Osteoblast (primary cell): ENCODE measurements at regions not wholly inside any gene's neighbourhood (a gene's known extent, or its start where the extent isn't known, plus 50 kb on each side); places are given as distances from the start of the nearest gene placed in this dataset. TPM values are rescaled to one million over a fixed set of nuclear protein-coding genes. Genes with fewer than 3 reads are reported as not detected.

Source experiments
- DNase-seq: peaks from one replicate; pipeline ENCODE4 v3.0.0; 2011; ENCODE audit warnings: low spot score, mixed read lengths; ENCODE audit not compliant: insufficient read length; ENCODE audit errors: missing footprints
- H2AFZ ChIP-seq: 2 replicates; pipeline ENCODE4 v1.6.0; 2011; ENCODE audit warnings: mild to moderate bottlenecking, low read length
- H3K27ac ChIP-seq: 2 replicates; pipeline ENCODE4 v1.5.1; 2011; ENCODE audit warnings: mild to moderate bottlenecking, low read depth, low read length, moderate library complexity
- H3K27me3 ChIP-seq: 2 replicates; pipeline ENCODE4 v1.6.0; 2012; ENCODE audit warnings: mild to moderate bottlenecking, control low read depth, inconsistent platforms, low read length, moderate library complexity; ENCODE audit not compliant: insufficient read depth
- H3K36me3 ChIP-seq: 2 replicates; pipeline ENCODE4 v1.5.1; 2011; ENCODE audit warnings: mild to moderate bottlenecking, low read length, control low read depth, moderate library complexity; ENCODE audit not compliant: insufficient read depth
- H3K4me1 ChIP-seq: 2 replicates; pipeline ENCODE4 v1.5.1; 2011; ENCODE audit warnings: mild to moderate bottlenecking, low read length, control low read depth, moderate library complexity; ENCODE audit not compliant: insufficient read depth
- H3K4me2 ChIP-seq: 2 replicates; pipeline ENCODE4 v1.6.0; 2011; ENCODE audit warnings: mild to moderate bottlenecking, low read length; ENCODE audit not compliant: insufficient read depth
- H3K4me3 ChIP-seq: fragments of 200-600 bp; sonication (generic); 3 replicates; pipeline ENCODE4 v1.5.1; 2012; ENCODE audit warnings: mild to moderate bottlenecking, low read length, inconsistent platforms; ENCODE audit not compliant: insufficient read depth
- H3K79me2 ChIP-seq: 2 replicates; pipeline ENCODE4 v1.6.0; 2012; ENCODE audit warnings: mild to moderate bottlenecking, low read length, control low read depth, inconsistent platforms; ENCODE audit not compliant: insufficient read depth
- H3K9me3 ChIP-seq: 2 replicates; pipeline ENCODE4 v1.5.1; 2011; ENCODE audit warnings: low read depth, low read length, control low read depth
- H4K20me1 ChIP-seq: 2 replicates; pipeline ENCODE4 v1.6.0; 2012; ENCODE audit warnings: mild to moderate bottlenecking, low read length, control low read depth; ENCODE audit not compliant: insufficient read depth
- CTCF ChIP-seq: IDR thresholded peaks from 2 replicates; pipeline ENCODE4 v1.5.1; 2011; ENCODE audit warnings: mild to moderate bottlenecking, low read depth, low read length, moderate library complexity; ENCODE audit errors: extremely low read depth
- small RNA-seq: library from RNA; depleted of rRNA; stranded (forward); fragments of <200 nt; gene quantifications from one replicate; pipeline ENCODE3, GENCODE V24; 2012

GRCh38 chr5:39475159-39475571 lies 50.4 kb upstream of the DAB2 start:
- Histone ChIP-seq H3K27me3 (no peaks in the 10 kb centered on the region), H2AFZ (no peak overlapping the region), H3K4me2 (no peak overlapping the region), H3K4me3 (no peak overlapping the region), H4K20me1 (no peaks in the 10 kb centered on the region), H3K9me3 (no peaks in the 10 kb centered on the region), H3K4me1 (peaks cover 71% of the 10 kb centered on the region), H3K36me3 (no peaks in the 10 kb centered on the region), H3K27ac (peak overlapping the region; percentile 81), H3K79me2 (no peaks in the 10 kb centered on the region)
- TF ChIP-seq CTCF, result no peak
- no peak for DNase-seq

Small RNAs in the stretch of these regions (small RNA-seq; reads per million reads assigned to genes)
- gene RNU1-150P, result not detected
